Activated T-cell treated with anti-CD3 and anti-CD28 coated beads, Interleukin-2, amount 50 U/mL, for 4 hours (primary cell): ENCODE measurements at regions not wholly inside any gene's neighbourhood (a gene's known extent, or its start where the extent isn't known, plus 50 kb on each side); places are given as distances from the start of the nearest gene placed in this dataset.

Source experiments
- ATAC-seq, 2 donors: fragments of 200-7000 bp; cut with Tn5 transposase; one replicate each; pipeline ENCODE4 v1.10.0; 2021
- DNase-seq: peaks from one replicate; pipeline ENCODE4 v3.0.0-alpha.2; 2020
- H3K27me3 Mint-ChIP-seq: one replicate; pipeline ENCODE4 v1.8.0; 2021; ENCODE audit warnings: low read depth, mixed read lengths
- H3K36me3 Mint-ChIP-seq: one replicate; pipeline ENCODE4 v1.8.0; 2022; ENCODE audit warnings: mixed read lengths; ENCODE audit not compliant: insufficient read depth
- H3K4me1 Mint-ChIP-seq: one replicate; pipeline ENCODE4 v1.8.0; 2021; ENCODE audit warnings: low read depth, mixed read lengths
- H3K4me3 Mint-ChIP-seq: one replicate; pipeline ENCODE4 v1.8.0; 2021; ENCODE audit warnings: mild to moderate bottlenecking, moderate library complexity, mixed read lengths
- H3K9me3 Mint-ChIP-seq: one replicate; pipeline ENCODE4 v1.8.0; 2021; ENCODE audit warnings: mixed read lengths

GRCh38 chr4:19262467-19262866, 989.2 kb upstream of the SLIT2 start:
- H3K9me3 Mint-ChIP-seq = peaks cover 17% of the 10 kb centered on the region
- DNase-seq = no peak

GRCh38 chr4:19260346-19260745, 991.4 kb upstream of the SLIT2 start:
- no peak overlapping the region for H3K4me3 Mint-ChIP-seq

More at GRCh38 chr4:19262467-19262866, 989.2 kb upstream of the SLIT2 start:
- ATAC-seq = no peak
- Mint-ChIP-seq H3K4me1 (no peaks in the 10 kb centered on the region), H3K27me3 (no peaks in the 10 kb centered on the region), H3K36me3 (no peaks in the 10 kb centered on the region), H3K4me3 (no peak overlapping the region)

GRCh38 chr4:19259920-19260319, 991.8 kb upstream of the SLIT2 start:
- H3K27me3 Mint-ChIP-seq = no peaks in the 10 kb centered on the region

More at GRCh38 chr4:19260346-19260745, 991.4 kb upstream of the SLIT2 start:
- Mint-ChIP-seq H3K27me3 (no peaks in the 10 kb centered on the region), H3K36me3 (no peaks in the 10 kb centered on the region), H3K9me3 (peaks cover 22% of the 10 kb centered on the region), H3K4me1 (no peaks in the 10 kb centered on the region)
- ATAC-seq = no peak
- no peak for DNase-seq

GRCh38 chr4:19256823-19257222, 994.9 kb upstream of the SLIT2 start:
- H3K4me1 Mint-ChIP-seq = no peaks in the 10 kb centered on the region
- H3K9me3 Mint-ChIP-seq = peaks cover 32% of the 10 kb centered on the region
- no peak for DNase-seq
- no peak for ATAC-seq
- no peaks in the 10 kb centered on the region for H3K36me3 Mint-ChIP-seq
- no peaks in the 10 kb centered on the region for H3K27me3 Mint-ChIP-seq
- H3K4me3 Mint-ChIP-seq = no peak overlapping the region

More at GRCh38 chr4:19259920-19260319, 991.8 kb upstream of the SLIT2 start:
- Mint-ChIP-seq H3K4me3 (no peak overlapping the region), H3K4me1 (no peaks in the 10 kb centered on the region), H3K9me3 (peaks cover 20% of the 10 kb centered on the region), H3K36me3 (no peaks in the 10 kb centered on the region)
- no peak for DNase-seq
- ATAC-seq = no peak

GRCh38 chr4:19254486-19254885, 997.2 kb upstream of the SLIT2 start:
- Mint-ChIP-seq H3K4me1 (no peaks in the 10 kb centered on the region), H3K36me3 (no peaks in the 10 kb centered on the region), H3K9me3 (peaks cover 28% of the 10 kb centered on the region), H3K4me3 (no peak overlapping the region), H3K27me3 (no peaks in the 10 kb centered on the region)
- DNase-seq (no peak), ATAC-seq (no peak)

GRCh38 chr4:19248023-19248422, 1003.7 kb upstream of the SLIT2 start:
- DNase-seq (no peak), ATAC-seq (no peak)
- Mint-ChIP-seq H3K4me3 (no peak overlapping the region), H3K4me1 (no peaks in the 10 kb centered on the region), H3K36me3 (no peaks in the 10 kb centered on the region), H3K27me3 (no peaks in the 10 kb centered on the region), H3K9me3 (peaks cover 29% of the 10 kb centered on the region)

- H3K36me3 Mint-ChIP-seq = no peaks in the 10 kb centered on the region
- peaks cover 22% of the 10 kb centered on the region for H3K9me3 Mint-ChIP-seq
- H3K4me3 Mint-ChIP-seq = no peak overlapping the region
- no peaks in the 10 kb centered on the region for H3K27me3 Mint-ChIP-seq
- ATAC-seq = no peak
- no peak for DNase-seq
- H3K4me1 Mint-ChIP-seq = no peaks in the 10 kb centered on the region
These were observed 1009.8 kb upstream of the SLIT2 start for GRCh38 chr4:19241895-19242294.

- no peak for DNase-seq
- no peaks in the 10 kb centered on the region for H3K4me1 Mint-ChIP-seq
- H3K36me3 Mint-ChIP-seq = no peaks in the 10 kb centered on the region
- no peak overlapping the region for H3K4me3 Mint-ChIP-seq
- ATAC-seq = no peak
- no peaks in the 10 kb centered on the region for H3K27me3 Mint-ChIP-seq
- H3K9me3 Mint-ChIP-seq = peaks cover 10% of the 10 kb centered on the region
These were observed 1012.1 kb upstream of the SLIT2 start for GRCh38 chr4:19239565-19239964.

- ATAC-seq (no peak), DNase-seq (no peak)
- Mint-ChIP-seq H3K36me3 (no peaks in the 10 kb centered on the region), H3K4me1 (no peaks in the 10 kb centered on the region), H3K4me3 (no peak overlapping the region), H3K27me3 (no peaks in the 10 kb centered on the region), H3K9me3 (no peaks in the 10 kb centered on the region)
These were observed 1015.2 kb upstream of the SLIT2 start for GRCh38 chr4:19236473-19236872.

- no peaks in the 10 kb centered on the region for H3K4me1 Mint-ChIP-seq
- H3K27me3 Mint-ChIP-seq = no peaks in the 10 kb centered on the region
- H3K36me3 Mint-ChIP-seq = no peaks in the 10 kb centered on the region
- peaks cover 3% of the 10 kb centered on the region for H3K9me3 Mint-ChIP-seq
- no peak for ATAC-seq
- H3K4me3 Mint-ChIP-seq = no peak overlapping the region
- DNase-seq = no peak
These were observed 1020.7 kb upstream of the SLIT2 start for GRCh38 chr4:19230906-19231545.

GRCh38 chr4:19227701-19228100, 1024.0 kb upstream of the SLIT2 start:
- Mint-ChIP-seq H3K4me3 (no peak overlapping the region), H3K27me3 (no peaks in the 10 kb centered on the region)

GRCh38 chr4:19224820-19225219, 1026.9 kb upstream of the SLIT2 start:
- Mint-ChIP-seq H3K36me3 (no peaks in the 10 kb centered on the region), H3K4me1 (no peaks in the 10 kb centered on the region), H3K4me3 (no peak overlapping the region), H3K27me3 (no peaks in the 10 kb centered on the region), H3K9me3 (peaks cover under 1% of the 10 kb centered on the region)
- DNase-seq (no peak), ATAC-seq (no peak)

More at GRCh38 chr4:19227701-19228100, 1024.0 kb upstream of the SLIT2 start:
- ATAC-seq = no peak
- Mint-ChIP-seq H3K9me3 (peaks cover 3% of the 10 kb centered on the region), H3K36me3 (no peaks in the 10 kb centered on the region), H3K4me1 (no peaks in the 10 kb centered on the region)
- DNase-seq = no peak

GRCh38 chr4:19216476-19216875, 1035.2 kb upstream of the SLIT2 start:
- ATAC-seq = no peak

GRCh38 chr4:19214591-19215186, 1037.0 kb upstream of the SLIT2 start:
- ATAC-seq = no peak
- H3K36me3 Mint-ChIP-seq = no peaks in the 10 kb centered on the region
- H3K27me3 Mint-ChIP-seq = no peaks in the 10 kb centered on the region
- DNase-seq = no peak
- peaks cover 10% of the 10 kb centered on the region for H3K9me3 Mint-ChIP-seq
- H3K4me3 Mint-ChIP-seq = no peak overlapping the region
- H3K4me1 Mint-ChIP-seq = no peaks in the 10 kb centered on the region

More at GRCh38 chr4:19216476-19216875, 1035.2 kb upstream of the SLIT2 start:
- Mint-ChIP-seq H3K9me3 (peaks cover 4% of the 10 kb centered on the region), H3K36me3 (no peaks in the 10 kb centered on the region), H3K4me1 (no peaks in the 10 kb centered on the region), H3K4me3 (no peak overlapping the region), H3K27me3 (no peaks in the 10 kb centered on the region)
- DNase-seq = no peak

GRCh38 chr4:19213388-19213787, 1038.3 kb upstream of the SLIT2 start:
- H3K4me3 Mint-ChIP-seq = no peak overlapping the region
- H3K27me3 Mint-ChIP-seq = no peaks in the 10 kb centered on the region
- peaks cover 6% of the 10 kb centered on the region for H3K9me3 Mint-ChIP-seq
- H3K36me3 Mint-ChIP-seq = no peaks in the 10 kb centered on the region
- DNase-seq (no peak), ATAC-seq (no peak)
- no peaks in the 10 kb centered on the region for H3K4me1 Mint-ChIP-seq
